ENCODE measurements at regions not wholly inside any gene's neighbourhood (a gene's known extent, or its start where the extent isn't known, plus 50 kb on each side); places are given as distances from the start of the nearest gene placed in this dataset.

- in situ Hi-C loops (cut with MboI; ENCODE audit: low pct_ligation_motif_present in 1 of 4, low pct_unique_long_range_greater_than_20kb in 1 of 4, low sequenced_read_pairs in 3 of 4) (no loop called here), intact Hi-C loops (cut with DNase I; ENCODE audit: low total_unique reads) (no loop called here)
- WGBS, 2 donors (ENCODE audit: low coverage in 1 of 2) = 65 to 80% methylated on average over 3 to 4 of the region's 4 CpGs
- no peaks in the 10 kb centered on the region for H3K36me3 ChIP-seq
- no peak for TF ChIP-seq POLR2A (IDR thresholded peaks at IDR 0.05)
- no peak for TF ChIP-seq POLR2AphosphoS5 (IDR thresholded peaks at IDR 0.05)
- TF ChIP-seq EP300 (IDR thresholded peaks at IDR 0.05; ENCODE audit: low read depth) = no peak
- TF ChIP-seq, protein P1, sequence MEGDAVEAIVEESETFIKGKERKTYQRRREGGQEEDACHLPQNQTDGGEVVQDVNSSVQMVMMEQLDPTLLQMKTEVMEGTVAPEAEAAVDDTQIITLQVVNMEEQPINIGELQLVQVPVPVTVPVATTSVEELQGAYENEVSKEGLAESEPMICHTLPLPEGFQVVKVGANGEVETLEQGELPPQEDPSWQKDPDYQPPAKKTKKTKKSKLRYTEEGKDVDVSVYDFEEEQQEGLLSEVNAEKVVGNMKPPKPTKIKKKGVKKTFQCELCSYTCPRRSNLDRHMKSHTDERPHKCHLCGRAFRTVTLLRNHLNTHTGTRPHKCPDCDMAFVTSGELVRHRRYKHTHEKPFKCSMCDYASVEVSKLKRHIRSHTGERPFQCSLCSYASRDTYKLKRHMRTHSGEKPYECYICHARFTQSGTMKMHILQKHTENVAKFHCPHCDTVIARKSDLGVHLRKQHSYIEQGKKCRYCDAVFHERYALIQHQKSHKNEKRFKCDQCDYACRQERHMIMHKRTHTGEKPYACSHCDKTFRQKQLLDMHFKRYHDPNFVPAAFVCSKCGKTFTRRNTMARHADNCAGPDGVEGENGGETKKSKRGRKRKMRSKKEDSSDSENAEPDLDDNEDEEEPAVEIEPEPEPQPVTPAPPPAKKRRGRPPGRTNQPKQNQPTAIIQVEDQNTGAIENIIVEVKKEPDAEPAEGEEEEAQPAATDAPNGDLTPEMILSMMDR (IDR thresholded peaks at IDR 0.05) = no peak
- H3K27ac ChIP-seq = no peak overlapping the region
- H3K4me1 ChIP-seq = no peaks in the 10 kb centered on the region
- no peak overlapping the region for H3K4me3 ChIP-seq
- no peaks in the 10 kb centered on the region for H3K27me3 ChIP-seq
- DNase-seq = no peak
- no peaks in the 10 kb centered on the region for H3K9me3 ChIP-seq
Measured at GRCh38 chr12:87096082-87096585, 839.9 kb upstream of the MGAT4C start.

- Histone ChIP-seq H3K27ac (no peak overlapping the region), H3K4me3 (no peak overlapping the region), H3K36me3 (no peaks in the 10 kb centered on the region), H3K4me1 (no peaks in the 10 kb centered on the region), H3K9me3 (no peaks in the 10 kb centered on the region), H3K27me3 (no peaks in the 10 kb centered on the region)
- DNase-seq = no peak
- in situ Hi-C loops (cut with MboI; ENCODE audit: low pct_ligation_motif_present in 1 of 4, low pct_unique_long_range_greater_than_20kb in 1 of 4, low sequenced_read_pairs in 3 of 4) (no loop called here), intact Hi-C loops (cut with DNase I; ENCODE audit: low total_unique reads) (no loop called here)
- WGBS, 2 donors (ENCODE audit: low coverage in 1 of 2) = 80 to 81% methylated on average over 3 of the region's 3 CpGs
- TF ChIP-seq, protein P1 (IDR thresholded peaks at IDR 0.05) = no peak
- no peak for TF ChIP-seq POLR2AphosphoS5 (IDR thresholded peaks at IDR 0.05)
- no peak for TF ChIP-seq POLR2A (IDR thresholded peaks at IDR 0.05)
- no peak for TF ChIP-seq EP300 (IDR thresholded peaks at IDR 0.05; ENCODE audit: low read depth)
Measured at GRCh38 chr12:87094356-87094755, 838.2 kb upstream of the MGAT4C start.

DNA sequence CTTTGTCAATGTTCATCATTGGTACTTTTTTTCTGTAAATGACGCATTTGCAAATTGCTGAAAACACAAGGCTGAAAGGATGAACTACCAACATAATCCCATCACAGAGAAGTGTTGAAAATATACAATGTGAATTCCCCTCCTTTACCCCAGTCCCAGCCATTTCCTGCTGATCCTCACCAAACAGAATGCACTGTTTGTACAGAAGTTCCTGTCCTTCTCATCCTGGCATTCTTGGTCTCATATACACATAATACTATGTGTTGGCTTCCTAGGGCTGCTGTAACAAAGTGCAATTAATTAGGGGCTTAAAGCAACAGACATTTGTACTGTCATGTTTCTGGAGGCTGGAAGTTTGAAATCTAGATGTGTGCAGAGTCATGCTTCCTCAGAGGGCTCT is 836.2 kb upstream of the MGAT4C start:
- no peaks in the 10 kb centered on the region for H3K4me1 ChIP-seq
- H3K36me3 ChIP-seq = no peaks in the 10 kb centered on the region
- in situ Hi-C loops (cut with MboI; ENCODE audit: low pct_ligation_motif_present in 1 of 4, low pct_unique_long_range_greater_than_20kb in 1 of 4, low sequenced_read_pairs in 3 of 4) = no loop called here
- intact Hi-C loops (cut with DNase I; ENCODE audit: low total_unique reads) = no loop called here
- no peak for DNase-seq
- no peak for TF ChIP-seq EP300 (IDR thresholded peaks at IDR 0.05; ENCODE audit: low read depth)
- TF ChIP-seq, protein P1 (IDR thresholded peaks at IDR 0.05) = no peak
- no peak for TF ChIP-seq POLR2AphosphoS5 (IDR thresholded peaks at IDR 0.05)
- no peak for TF ChIP-seq POLR2A (IDR thresholded peaks at IDR 0.05)
- H3K27ac ChIP-seq = no peak overlapping the region
- 81 to 91% methylated on average over 1 of the region's 1 CpG for WGBS, 2 donors (ENCODE audit: low coverage in 1 of 2)
- no peaks in the 10 kb centered on the region for H3K27me3 ChIP-seq
- no peak overlapping the region for H3K4me3 ChIP-seq
- no peaks in the 10 kb centered on the region for H3K9me3 ChIP-seq

- no peaks in the 10 kb centered on the region for H3K9me3 ChIP-seq
- no peak overlapping the region for H3K27ac ChIP-seq
- H3K4me1 ChIP-seq = no peaks in the 10 kb centered on the region
- intact Hi-C loops (cut with DNase I; ENCODE audit: low total_unique reads) (no loop called here), in situ Hi-C loops (cut with MboI; ENCODE audit: low pct_ligation_motif_present in 1 of 4, low pct_unique_long_range_greater_than_20kb in 1 of 4, low sequenced_read_pairs in 3 of 4) (no loop called here)
- TF ChIP-seq POLR2AphosphoS5 (IDR thresholded peaks at IDR 0.05) (no peak), EP300 (IDR thresholded peaks at IDR 0.05; ENCODE audit: low read depth) (no peak), POLR2A (IDR thresholded peaks at IDR 0.05) (no peak)
- TF ChIP-seq, protein P1 (IDR thresholded peaks at IDR 0.05) = no peak
- 49 to 51% methylated on average over 3 of the region's 3 CpGs for WGBS, 2 donors (ENCODE audit: low coverage in 1 of 2)
- H3K36me3 ChIP-seq = no peaks in the 10 kb centered on the region
- no peaks in the 10 kb centered on the region for H3K27me3 ChIP-seq
- no peak overlapping the region for H3K4me3 ChIP-seq
- no peak for DNase-seq
Measured at GRCh38 chr12:87086118-87086891, 830.1 kb upstream of the MGAT4C start.

All from transverse colon (tissue), 4 donors.